ENCODE measurements at regions not wholly inside any gene's neighbourhood (a gene's known extent, or its start where the extent isn't known, plus 50 kb on each side); places are given as distances from the start of the nearest gene placed in this dataset.

DNA sequence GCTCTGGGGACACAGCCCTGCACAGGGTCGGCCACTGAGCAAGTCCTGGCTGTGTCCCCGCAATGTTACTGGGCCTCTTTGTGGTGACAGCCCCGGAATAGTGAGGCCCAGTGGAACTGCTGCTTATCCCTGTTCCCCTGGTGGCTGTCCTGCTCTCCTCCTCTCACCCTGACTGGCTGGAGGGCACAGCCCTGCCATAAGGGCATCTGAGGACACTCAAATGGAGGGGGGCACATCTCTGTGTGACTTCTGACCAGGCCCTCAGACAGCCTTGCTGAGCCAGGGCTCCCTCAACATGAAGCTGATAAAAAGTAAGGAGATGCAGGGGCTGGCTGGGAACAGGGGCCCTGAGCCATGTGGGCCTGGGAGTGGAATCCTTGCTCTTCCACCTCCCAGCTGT lies 127.4 kb upstream of the ATP2B2 start:
- Histone ChIP-seq H3K27me3 (no peaks in the 10 kb centered on the region), H3K4me1 (no peaks in the 10 kb centered on the region), H3K4me3 (no peak overlapping the region), H3K36me3 (no peaks in the 10 kb centered on the region), H3K9me3 (no peaks in the 10 kb centered on the region), H3K27ac (no peak overlapping the region)
- DNase-seq = no peak
- TF ChIP-seq, protein P1, sequence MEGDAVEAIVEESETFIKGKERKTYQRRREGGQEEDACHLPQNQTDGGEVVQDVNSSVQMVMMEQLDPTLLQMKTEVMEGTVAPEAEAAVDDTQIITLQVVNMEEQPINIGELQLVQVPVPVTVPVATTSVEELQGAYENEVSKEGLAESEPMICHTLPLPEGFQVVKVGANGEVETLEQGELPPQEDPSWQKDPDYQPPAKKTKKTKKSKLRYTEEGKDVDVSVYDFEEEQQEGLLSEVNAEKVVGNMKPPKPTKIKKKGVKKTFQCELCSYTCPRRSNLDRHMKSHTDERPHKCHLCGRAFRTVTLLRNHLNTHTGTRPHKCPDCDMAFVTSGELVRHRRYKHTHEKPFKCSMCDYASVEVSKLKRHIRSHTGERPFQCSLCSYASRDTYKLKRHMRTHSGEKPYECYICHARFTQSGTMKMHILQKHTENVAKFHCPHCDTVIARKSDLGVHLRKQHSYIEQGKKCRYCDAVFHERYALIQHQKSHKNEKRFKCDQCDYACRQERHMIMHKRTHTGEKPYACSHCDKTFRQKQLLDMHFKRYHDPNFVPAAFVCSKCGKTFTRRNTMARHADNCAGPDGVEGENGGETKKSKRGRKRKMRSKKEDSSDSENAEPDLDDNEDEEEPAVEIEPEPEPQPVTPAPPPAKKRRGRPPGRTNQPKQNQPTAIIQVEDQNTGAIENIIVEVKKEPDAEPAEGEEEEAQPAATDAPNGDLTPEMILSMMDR (IDR thresholded peaks at IDR 0.05) = no peak
- TF ChIP-seq POLR2A (IDR thresholded peaks at IDR 0.05) = no peak

DNA sequence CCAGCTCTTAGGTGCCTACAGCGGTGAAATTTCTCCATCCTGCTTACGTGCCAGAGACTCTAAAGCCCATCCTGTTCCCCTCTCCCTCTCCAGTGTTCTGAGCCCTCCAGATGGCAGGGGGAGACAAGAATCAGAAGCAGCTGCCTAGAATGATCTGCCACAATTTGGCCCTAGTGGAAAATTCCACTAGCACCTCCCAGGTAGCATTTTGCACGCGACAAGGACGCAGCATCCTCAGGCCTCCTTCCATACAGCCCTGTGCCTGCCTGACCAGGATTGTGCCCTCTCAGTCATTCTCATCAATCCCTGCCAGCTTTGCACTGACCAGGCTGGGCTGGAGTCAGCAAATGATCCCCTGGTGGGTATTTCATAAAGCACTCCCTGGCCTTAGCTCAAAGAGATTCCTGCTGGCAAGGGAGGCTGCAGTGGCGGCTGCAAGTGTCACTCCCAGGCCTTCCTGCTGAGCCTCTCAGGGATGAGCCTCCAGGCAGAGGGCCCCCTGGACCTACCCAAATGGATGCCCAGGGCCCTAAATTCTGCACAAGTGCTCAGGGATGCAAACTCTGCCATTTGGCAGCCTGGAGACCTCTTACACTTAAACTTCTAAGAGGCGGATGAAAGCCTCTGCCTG lies 130.2 kb upstream of the ATP2B2 start:
- TF ChIP-seq, protein P1 (IDR thresholded peaks at IDR 0.05) = no peak
- no peak for TF ChIP-seq POLR2A (IDR thresholded peaks at IDR 0.05)
- no peaks in the 10 kb centered on the region for H3K36me3 ChIP-seq
- no peaks in the 10 kb centered on the region for H3K9me3 ChIP-seq
- no peaks in the 10 kb centered on the region for H3K4me1 ChIP-seq
- no peak overlapping the region for H3K4me3 ChIP-seq
- no peak overlapping the region for H3K27ac ChIP-seq
- no peak for DNase-seq
- no peaks in the 10 kb centered on the region for H3K27me3 ChIP-seq

DNA sequence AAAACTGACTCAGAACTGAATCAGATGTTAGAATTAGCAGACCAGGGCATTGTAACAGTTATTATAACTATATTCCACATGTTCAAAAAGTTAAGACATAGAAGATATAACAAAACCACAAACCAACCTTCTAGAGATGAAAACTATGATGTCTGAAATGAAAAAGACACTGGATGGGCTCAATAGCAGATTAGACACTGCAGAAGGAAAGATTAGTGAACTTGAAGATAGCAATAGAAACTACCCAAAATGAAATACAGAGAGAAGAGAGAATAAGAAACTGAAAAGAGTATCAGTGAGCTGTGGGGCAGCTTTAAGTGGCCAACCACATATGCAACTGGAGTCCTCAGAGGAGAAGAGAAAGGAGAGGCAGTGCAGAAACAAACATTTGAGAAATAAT lies 132.0 kb upstream of the ATP2B2 start:
- no peaks in the 10 kb centered on the region for H3K27me3 ChIP-seq
- no peak overlapping the region for H3K4me3 ChIP-seq
- TF ChIP-seq, protein P1 (IDR thresholded peaks at IDR 0.05) = no peak
- no peak for TF ChIP-seq POLR2A (IDR thresholded peaks at IDR 0.05)
- no peaks in the 10 kb centered on the region for H3K36me3 ChIP-seq
- H3K9me3 ChIP-seq = no peaks in the 10 kb centered on the region
- DNase-seq = no peak
- no peaks in the 10 kb centered on the region for H3K4me1 ChIP-seq
- H3K27ac ChIP-seq = no peak overlapping the region

DNA sequence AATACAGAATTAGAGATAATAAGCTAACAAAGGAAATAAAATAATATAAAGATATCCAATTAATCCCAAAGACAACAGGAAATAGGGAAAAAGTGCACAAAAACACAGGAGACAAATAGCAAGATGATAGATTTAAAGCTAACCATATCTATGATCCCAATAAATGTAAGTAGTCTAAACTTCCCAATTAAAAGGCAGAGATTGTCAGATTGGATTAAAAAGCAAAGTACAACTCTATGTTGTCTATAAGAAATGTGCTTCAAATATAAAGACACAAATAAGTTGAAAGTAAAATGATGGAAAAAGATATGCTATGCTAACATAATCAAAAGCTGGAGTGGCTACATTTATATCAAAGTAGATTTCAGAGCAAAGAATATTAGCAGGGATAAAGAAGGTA lies 133.1 kb upstream of the ATP2B2 start:
- TF ChIP-seq POLR2A (IDR thresholded peaks at IDR 0.05) = no peak
- TF ChIP-seq, protein P1 (IDR thresholded peaks at IDR 0.05) = no peak
- DNase-seq = no peak
- no peak overlapping the region for H3K27ac ChIP-seq
- no peaks in the 10 kb centered on the region for H3K36me3 ChIP-seq
- no peak overlapping the region for H3K4me3 ChIP-seq
- H3K9me3 ChIP-seq = no peaks in the 10 kb centered on the region
- H3K27me3 ChIP-seq = no peaks in the 10 kb centered on the region
- no peaks in the 10 kb centered on the region for H3K4me1 ChIP-seq

DNA sequence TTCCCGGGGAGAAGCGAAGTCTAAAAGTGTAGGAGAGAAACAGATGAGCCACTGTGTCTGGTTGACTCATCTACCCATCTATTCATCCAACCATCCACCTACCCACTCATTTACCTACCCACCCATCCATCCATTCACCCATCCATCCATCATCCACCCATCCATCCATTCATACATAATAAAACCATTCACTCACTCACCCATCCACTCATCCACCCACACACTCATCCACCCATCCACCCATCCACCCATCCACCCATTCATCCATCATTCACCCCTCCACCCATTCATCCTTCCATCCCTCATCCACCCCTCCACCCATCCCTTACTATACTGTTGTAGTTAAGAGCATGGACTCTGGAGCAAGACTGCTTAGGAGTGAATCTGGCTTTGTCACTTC lies 136.4 kb upstream of the ATP2B2 start:
- Histone ChIP-seq H3K4me1 (no peaks in the 10 kb centered on the region), H3K27me3 (no peaks in the 10 kb centered on the region), H3K36me3 (no peaks in the 10 kb centered on the region), H3K9me3 (no peaks in the 10 kb centered on the region), H3K4me3 (no peak overlapping the region), H3K27ac (no peak overlapping the region)
- TF ChIP-seq, protein P1 (IDR thresholded peaks at IDR 0.05) = no peak
- no peak for TF ChIP-seq POLR2A (IDR thresholded peaks at IDR 0.05)
- DNase-seq = no peak

DNA sequence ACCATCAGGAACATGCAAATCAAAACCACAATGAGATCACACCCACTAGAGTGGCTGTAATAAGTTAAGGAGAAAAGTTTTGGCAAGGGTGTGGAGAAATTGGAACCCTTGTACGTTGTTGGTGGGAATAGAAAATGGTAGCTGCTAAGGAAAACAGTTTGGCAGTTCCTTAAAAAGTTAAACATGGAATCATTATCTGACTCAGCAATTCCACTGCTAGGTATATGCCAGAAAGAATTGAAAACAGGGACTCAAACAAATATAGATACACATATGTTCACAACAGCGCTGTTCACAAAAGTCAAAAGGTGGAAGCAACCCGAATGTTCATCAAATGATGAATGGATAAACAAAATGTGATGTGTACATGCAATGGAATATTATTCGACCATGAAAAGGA lies 138.8 kb upstream of the ATP2B2 start:
- no peak for DNase-seq
- H3K36me3 ChIP-seq = no peaks in the 10 kb centered on the region
- H3K9me3 ChIP-seq = no peaks in the 10 kb centered on the region
- H3K27ac ChIP-seq = no peak overlapping the region
- no peaks in the 10 kb centered on the region for H3K4me1 ChIP-seq
- TF ChIP-seq, protein P1 (IDR thresholded peaks at IDR 0.05) = no peak
- no peak for TF ChIP-seq POLR2A (IDR thresholded peaks at IDR 0.05)
- H3K27me3 ChIP-seq = no peaks in the 10 kb centered on the region
- H3K4me3 ChIP-seq = no peak overlapping the region

All from Peyer's patch (tissue), 4 donors.